Kidney (tissue), 13 donors: ENCODE measurements at regions not wholly inside any gene's neighbourhood (a gene's known extent, or its start where the extent isn't known, plus 50 kb on each side); places are given as distances from the start of the nearest gene placed in this dataset. TPM values are rescaled to one million over a fixed set of nuclear protein-coding genes. Genes with fewer than 3 reads are reported as not detected.

ENCODE experiments used
- DNase-seq, 5 donors: peaks; one replicate each; pipeline ENCODE4 v3.0.0-alpha.2; 2013 to 2020
- FAIRE-seq: peaks from 2 replicates; lab custom pipeline; 2012; peaks lifted over from hg19 to GRCh38; lab: Jason Lieb, UNC
- H3K27ac ChIP-seq, 2 donors: one replicate each; pipeline ENCODE4 v1.7.0; 2013; ENCODE audit warnings: low read depth in 2 of 2, low read length in 2 of 2, inconsistent platforms in 1 of 2
- H3K27me3 ChIP-seq: one replicate; pipeline ENCODE4 v1.7.1; 2013; ENCODE audit warnings: low read length, inconsistent platforms; ENCODE audit not compliant: control insufficient read depth, insufficient read depth
- H3K36me3 ChIP-seq, 3 donors: one replicate each; pipeline versions ENCODE4 v1.7.0 to v1.7.1; 2013; ENCODE audit warnings: low read length in 3 of 3, control low read depth in 1 of 3, inconsistent platforms in 1 of 3; ENCODE audit not compliant: insufficient read depth in 3 of 3, control insufficient read depth in 2 of 3
- H3K4me1 ChIP-seq, 3 donors: one replicate each; pipeline versions ENCODE4 v1.7.0 to v1.7.1; 2013; ENCODE audit warnings: low read length in 3 of 3, inconsistent platforms in 1 of 3, low read depth in 1 of 3; ENCODE audit not compliant: control insufficient read depth in 2 of 3, insufficient read depth in 2 of 3
- H3K4me3 ChIP-seq, 3 donors: one replicate each; pipeline versions ENCODE4 v1.7.0 to v1.8.1; 2013; ENCODE audit warnings: low read length in 3 of 3, control low read depth in 1 of 3, inconsistent platforms in 1 of 3
- H3K9ac ChIP-seq, 3 donors: one replicate each; pipeline versions ENCODE4 v1.7.0 to v1.7.1; 2013; ENCODE audit warnings: low read length in 3 of 3, control low read depth in 1 of 3, inconsistent platforms in 1 of 3
- H3K9me3 ChIP-seq, 3 donors: one replicate each; pipeline versions ENCODE4 v1.7.0 to v1.7.1; 2013; ENCODE audit warnings: low read length in 3 of 3, control low read depth in 1 of 3, inconsistent platforms in 1 of 3; ENCODE audit not compliant: control insufficient read depth in 2 of 3, insufficient read depth in 1 of 3
- intact Hi-C: fragments of 100-400 bp; cut with DNase I; formaldehyde crosslinking; loops from one replicate; pipeline ENCODE4 v1.11.1; 2022
- microRNA-seq: library from miRNA; unstranded; fragments of <30 nt; microRNA quantifications from one replicate; pipeline ENCODE4 v1.2.0, GENCODE V29; 2020
- TF ChIP-seq, protein P1 (sequence below): IDR thresholded peaks from 3 replicates; pipeline ENCODE4 v1.5.1; 2012; ENCODE audit warnings: mild to moderate bottlenecking, moderate library complexity, borderline replicate concordance; ENCODE audit not compliant: insufficient read depth; ENCODE audit errors: extremely low read depth
- donor health status: control.
- donor health status: control.
- donor health status: control.
- donor health status: control.
- donor health status: control.
- donor health status: DM: yes; HTN: yes; CAD: no.
- donor health status: Normal renal cell carcinoma (clear cell type).

DNA sequence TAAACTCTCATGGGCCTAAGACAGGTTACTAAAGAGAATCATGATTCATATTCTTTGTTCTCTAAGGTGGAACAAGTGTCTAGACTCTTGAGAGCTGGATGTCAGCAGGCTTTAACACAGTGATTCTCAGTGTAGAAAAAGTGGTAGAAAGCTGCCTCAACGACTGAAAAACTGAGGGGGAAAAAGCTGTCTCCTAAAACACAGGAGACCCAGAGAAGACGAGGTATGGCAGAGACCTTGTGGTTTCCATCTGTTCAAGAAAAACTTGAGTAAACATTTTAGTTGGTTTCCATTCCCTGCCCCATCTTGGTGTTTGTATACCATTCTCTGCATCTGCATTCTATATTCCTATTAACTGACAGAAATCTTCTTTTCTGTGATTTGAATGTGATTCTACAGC lies 57.6 kb upstream of the MAP3K7 start:
- H3K4me1 ChIP-seq, result no peaks in the 10 kb centered on the region
- H3K9me3 ChIP-seq, result no peaks in the 10 kb centered on the region
- H3K27me3 ChIP-seq, result no peaks in the 10 kb centered on the region
- DNase-seq (no peak), FAIRE-seq (no peak)
- intact Hi-C loops, result no loop called here
- H3K36me3 ChIP-seq, result no peaks in the 10 kb centered on the region
- no peak overlapping the region for H3K4me3 ChIP-seq
- TF ChIP-seq, protein P1, sequence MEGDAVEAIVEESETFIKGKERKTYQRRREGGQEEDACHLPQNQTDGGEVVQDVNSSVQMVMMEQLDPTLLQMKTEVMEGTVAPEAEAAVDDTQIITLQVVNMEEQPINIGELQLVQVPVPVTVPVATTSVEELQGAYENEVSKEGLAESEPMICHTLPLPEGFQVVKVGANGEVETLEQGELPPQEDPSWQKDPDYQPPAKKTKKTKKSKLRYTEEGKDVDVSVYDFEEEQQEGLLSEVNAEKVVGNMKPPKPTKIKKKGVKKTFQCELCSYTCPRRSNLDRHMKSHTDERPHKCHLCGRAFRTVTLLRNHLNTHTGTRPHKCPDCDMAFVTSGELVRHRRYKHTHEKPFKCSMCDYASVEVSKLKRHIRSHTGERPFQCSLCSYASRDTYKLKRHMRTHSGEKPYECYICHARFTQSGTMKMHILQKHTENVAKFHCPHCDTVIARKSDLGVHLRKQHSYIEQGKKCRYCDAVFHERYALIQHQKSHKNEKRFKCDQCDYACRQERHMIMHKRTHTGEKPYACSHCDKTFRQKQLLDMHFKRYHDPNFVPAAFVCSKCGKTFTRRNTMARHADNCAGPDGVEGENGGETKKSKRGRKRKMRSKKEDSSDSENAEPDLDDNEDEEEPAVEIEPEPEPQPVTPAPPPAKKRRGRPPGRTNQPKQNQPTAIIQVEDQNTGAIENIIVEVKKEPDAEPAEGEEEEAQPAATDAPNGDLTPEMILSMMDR, result no peak
- H3K9ac ChIP-seq, result no peak overlapping the region
- H3K27ac ChIP-seq, result no peak overlapping the region

GRCh38 chr6:90643381-90643780 lies 56.5 kb upstream of the MAP3K7 start:
- Histone ChIP-seq H3K27me3 (no peaks in the 10 kb centered on the region), H3K4me1 (no peaks in the 10 kb centered on the region), H3K4me3 (no peak overlapping the region), H3K9ac (no peak overlapping the region), H3K9me3 (no peaks in the 10 kb centered on the region), H3K27ac (no peak overlapping the region), H3K36me3 (no peaks in the 10 kb centered on the region)
- intact Hi-C loops, result no loop called here
- DNase-seq (peak in 2 of 5 donors; percentile 58), FAIRE-seq (no peak)
- TF ChIP-seq, protein P1, result no peak

DNA sequence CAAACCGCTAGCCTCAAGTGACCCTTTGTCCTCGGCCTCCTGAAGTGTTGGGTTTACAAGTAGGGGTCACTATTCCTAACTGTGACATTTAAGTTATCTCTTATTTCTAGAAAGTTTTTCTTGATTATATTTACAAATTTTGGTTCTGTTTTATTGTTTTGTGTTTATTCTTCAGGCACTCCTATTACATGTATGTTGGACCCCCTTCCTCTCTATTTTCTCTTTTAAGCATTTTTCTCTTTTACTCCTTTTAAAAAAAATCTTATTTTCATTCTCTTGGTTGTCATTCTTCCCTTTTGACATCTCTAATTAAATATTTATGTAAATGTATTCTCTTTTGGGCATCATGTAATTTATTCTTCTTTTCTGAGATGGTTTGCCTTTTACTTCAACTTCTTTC lies 50.4 kb upstream of the MAP3K7 start:
- no peak for DNase-seq
- Histone ChIP-seq H3K9me3 (peaks cover 0 to 7% (median 0%) of the 10 kb centered on the region in 3 donors), H3K27ac (no peak overlapping the region), H3K36me3 (no peaks in the 10 kb centered on the region), H3K27me3 (no peaks in the 10 kb centered on the region), H3K9ac (no peak overlapping the region), H3K4me3 (no peak overlapping the region), H3K4me1 (no peaks in the 10 kb centered on the region)
- intact Hi-C loops, result no loop called here
- no peak for FAIRE-seq
- TF ChIP-seq, protein P1, result no peak

Small RNAs in the stretch of these regions (microRNA-seq; reads per million reads assigned to microRNA genes)
- gene MIR4643, result not detected
